SK-N-MC (cell line): ENCODE measurements at regions not wholly inside any gene's neighbourhood (a gene's known extent, or its start where the extent isn't known, plus 50 kb on each side); places are given as distances from the start of the nearest gene placed in this dataset.

ENCODE experiments used
- DNase-seq: peaks from one replicate; pipeline ENCODE4 v3.0.0-alpha.2; 2011; ENCODE audit warnings: low read depth, low spot score
- H3K27ac ChIP-seq: fragments of 200-600 bp; sonication (generic); 2 replicates; pipeline ENCODE4 v1.5.1; 2016; ENCODE audit warnings: mixed run types
- H3K36me3 ChIP-seq: fragments of 200-600 bp; sonication (generic); 2 replicates; pipeline ENCODE4 v1.6.1; 2017; ENCODE audit warnings: antibody characterized with exemption, low read length, mixed read lengths; ENCODE audit not compliant: insufficient read depth
- H3K4me3 ChIP-seq: fragments of 200-600 bp; sonication (generic); 2 replicates; pipeline ENCODE4 v1.5.1; 2016
- H3K9ac ChIP-seq: fragments of 200-600 bp; sonication (generic); 2 replicates; pipeline ENCODE4 v1.8.0; 2017; ENCODE audit warnings: mixed run types, mixed read lengths; ENCODE audit not compliant: insufficient read length
- H3K9me3 ChIP-seq: fragments of 200-600 bp; sonication (generic); 2 replicates; pipeline ENCODE4 v1.6.1; 2017; ENCODE audit warnings: low read depth, mild to moderate bottlenecking, antibody characterized with exemption, low read length, moderate library complexity, mixed read lengths
- EZH2 ChIP-seq: fragments of 200-600 bp; sonication (generic); IDR thresholded peaks from one replicate; pipeline ENCODE4 v1.6.1; 2017; ENCODE audit warnings: antibody characterized with exemption
- FOXP2 ChIP-seq: optimal IDR thresholded peaks from 2 replicates; pipeline ENCODE3; 2011; ENCODE audit warnings: mild to moderate bottlenecking, moderate library complexity; ENCODE audit not compliant: insufficient read depth; ENCODE audit errors: extremely low read length, control extremely low read depth
- POLR2AphosphoS5 ChIP-seq: IDR thresholded peaks from 2 replicates; pipeline ENCODE4 v1.6.1; 2012; ENCODE audit warnings: mild to moderate bottlenecking, low read depth, low read length, borderline replicate concordance

DNA sequence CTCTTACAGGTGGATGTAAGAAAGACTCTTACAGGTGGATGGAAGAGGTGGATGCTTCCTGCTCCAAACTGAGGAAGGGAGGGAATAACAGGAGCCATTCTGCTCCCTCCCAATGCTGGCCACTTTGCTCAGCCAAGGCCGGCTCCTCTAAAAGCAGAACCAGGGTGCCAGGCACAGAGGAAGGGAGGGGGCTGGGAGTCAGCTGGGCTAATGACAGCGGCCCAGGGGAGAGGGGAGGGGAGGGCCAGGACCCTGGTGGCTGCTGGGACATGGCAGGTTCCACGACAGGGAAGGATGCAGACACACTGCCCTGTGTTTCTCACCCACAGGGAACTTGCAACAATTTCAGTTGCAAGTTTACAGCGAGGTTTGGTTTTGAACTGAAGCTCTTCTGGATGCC is 173.4 kb downstream of the ANAPC1 start:
- no peak overlapping the region for H3K4me3 ChIP-seq
- no peak overlapping the region for H3K27ac ChIP-seq
- no peak for TF ChIP-seq POLR2AphosphoS5
- no peak for TF ChIP-seq FOXP2
- TF ChIP-seq EZH2: no peak

DNA sequence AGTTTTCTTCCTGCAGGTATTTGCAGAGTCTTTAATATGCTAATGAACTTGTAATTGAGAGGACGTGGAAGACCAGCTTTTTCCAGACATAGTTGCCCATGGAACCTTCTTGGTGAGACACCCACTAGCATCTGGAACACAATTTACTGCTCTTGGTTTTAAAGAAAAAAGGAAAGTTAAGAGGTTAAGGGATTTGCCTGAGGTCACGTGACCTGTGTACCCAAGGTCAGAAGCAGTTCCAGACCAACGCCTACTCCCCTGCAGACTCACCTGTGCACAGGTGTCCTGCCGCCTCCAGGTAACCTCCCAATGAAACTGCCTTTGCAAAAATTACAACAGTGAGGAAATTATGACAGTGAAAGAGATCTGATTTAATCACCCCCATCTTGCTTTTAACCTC is 172.7 kb downstream of the ANAPC1 start:
- Histone ChIP-seq H3K36me3 (no peaks in the 10 kb centered on the region), H3K4me3 (no peak overlapping the region), H3K27ac (no peak overlapping the region), H3K9ac (no peak overlapping the region), H3K9me3 (no peaks in the 10 kb centered on the region)
- no peak for TF ChIP-seq FOXP2
- TF ChIP-seq POLR2AphosphoS5: no peak
- TF ChIP-seq EZH2: no peak
- DNase-seq: no peak

More for the DNA sequence above, 173.4 kb downstream of the ANAPC1 start:
- H3K9me3 ChIP-seq: no peaks in the 10 kb centered on the region
- no peak overlapping the region for H3K9ac ChIP-seq
- no peak for DNase-seq
- no peaks in the 10 kb centered on the region for H3K36me3 ChIP-seq

DNA sequence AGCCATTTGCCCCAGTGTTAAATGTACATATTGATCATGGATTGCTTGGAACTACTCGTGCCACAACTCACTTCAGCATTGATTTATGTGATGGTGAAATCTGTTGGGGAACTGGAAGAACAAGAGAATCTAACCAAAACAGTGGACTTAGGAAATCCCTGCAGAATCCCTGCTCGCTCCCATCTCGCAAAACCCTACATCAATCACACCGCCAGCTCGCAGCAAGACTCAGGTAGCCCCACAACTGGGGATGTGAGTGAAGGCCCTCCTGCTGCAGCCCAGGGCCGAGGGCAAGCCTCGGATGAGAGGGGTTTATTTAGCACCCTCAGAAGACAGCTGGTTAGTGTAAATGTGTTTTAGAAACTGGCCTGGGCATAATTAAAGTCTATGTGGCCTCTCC is 171.6 kb downstream of the ANAPC1 start:
- no peak overlapping the region for H3K27ac ChIP-seq
- no peak overlapping the region for H3K9ac ChIP-seq
- no peaks in the 10 kb centered on the region for H3K36me3 ChIP-seq
- TF ChIP-seq FOXP2: no peak
- TF ChIP-seq POLR2AphosphoS5: no peak
- TF ChIP-seq EZH2: no peak
- no peak overlapping the region for H3K4me3 ChIP-seq
- H3K9me3 ChIP-seq: no peaks in the 10 kb centered on the region
- DNase-seq: no peak

GRCh38 chr2:111712940-111713515 is 171.0 kb downstream of the ANAPC1 start:
- TF ChIP-seq FOXP2: no peak
- TF ChIP-seq POLR2AphosphoS5: no peak
- no peak for TF ChIP-seq EZH2
- no peaks in the 10 kb centered on the region for H3K36me3 ChIP-seq
- no peak for DNase-seq
- H3K4me3 ChIP-seq: no peak overlapping the region
- no peak overlapping the region for H3K27ac ChIP-seq
- H3K9me3 ChIP-seq: no peaks in the 10 kb centered on the region
- no peak overlapping the region for H3K9ac ChIP-seq

DNA sequence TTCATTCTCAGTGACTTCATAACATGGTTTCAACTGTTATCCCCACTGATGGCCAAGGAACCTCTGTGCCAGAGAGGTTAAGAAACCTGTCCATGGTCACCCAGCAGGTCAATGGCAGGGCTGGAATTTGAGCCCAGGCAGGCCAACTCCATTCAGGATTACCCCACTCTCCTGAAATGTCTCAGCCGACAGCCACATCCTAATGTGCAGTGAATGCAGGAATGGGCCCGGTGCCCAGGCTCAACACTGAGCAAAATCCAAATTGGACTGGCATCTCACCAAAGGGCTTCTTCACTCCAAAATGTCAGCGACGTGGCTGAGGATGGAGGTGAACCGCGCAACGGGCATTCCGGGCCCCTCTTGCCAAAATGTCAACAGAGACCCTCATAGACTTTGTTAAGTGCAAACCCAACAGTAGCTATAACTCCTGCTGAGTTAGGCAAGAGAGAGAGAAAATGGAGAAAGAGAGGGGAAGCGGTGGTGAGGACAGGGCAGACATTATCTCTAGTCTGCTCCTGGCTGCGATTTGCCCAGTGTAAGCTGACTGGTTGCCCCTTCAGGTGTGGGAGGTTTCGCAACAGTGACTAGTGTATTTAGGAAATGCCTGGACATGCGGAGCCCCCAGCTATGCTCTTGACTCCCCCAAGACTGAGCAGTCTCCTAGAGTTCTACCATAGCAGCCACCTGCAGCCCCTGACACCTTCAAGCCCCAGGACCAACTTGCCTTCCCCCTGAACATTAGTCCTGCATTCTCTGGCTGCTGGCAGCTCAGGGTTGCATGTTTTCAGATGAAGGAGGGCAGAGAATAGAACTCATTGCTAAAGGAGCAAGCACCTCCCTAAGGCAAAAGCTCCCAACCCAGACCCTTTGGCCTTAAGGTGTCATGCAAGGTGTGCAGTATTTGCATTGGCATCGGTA is 167.7 kb downstream of the ANAPC1 start:
- TF ChIP-seq FOXP2: no peak
- TF ChIP-seq POLR2AphosphoS5: no peak
- TF ChIP-seq EZH2: no peak
- no peaks in the 10 kb centered on the region for H3K9me3 ChIP-seq
- no peak overlapping the region for H3K27ac ChIP-seq
- H3K36me3 ChIP-seq: no peaks in the 10 kb centered on the region
- DNase-seq: no peak
- H3K4me3 ChIP-seq: no peak overlapping the region
- H3K9ac ChIP-seq: no peak overlapping the region

DNA sequence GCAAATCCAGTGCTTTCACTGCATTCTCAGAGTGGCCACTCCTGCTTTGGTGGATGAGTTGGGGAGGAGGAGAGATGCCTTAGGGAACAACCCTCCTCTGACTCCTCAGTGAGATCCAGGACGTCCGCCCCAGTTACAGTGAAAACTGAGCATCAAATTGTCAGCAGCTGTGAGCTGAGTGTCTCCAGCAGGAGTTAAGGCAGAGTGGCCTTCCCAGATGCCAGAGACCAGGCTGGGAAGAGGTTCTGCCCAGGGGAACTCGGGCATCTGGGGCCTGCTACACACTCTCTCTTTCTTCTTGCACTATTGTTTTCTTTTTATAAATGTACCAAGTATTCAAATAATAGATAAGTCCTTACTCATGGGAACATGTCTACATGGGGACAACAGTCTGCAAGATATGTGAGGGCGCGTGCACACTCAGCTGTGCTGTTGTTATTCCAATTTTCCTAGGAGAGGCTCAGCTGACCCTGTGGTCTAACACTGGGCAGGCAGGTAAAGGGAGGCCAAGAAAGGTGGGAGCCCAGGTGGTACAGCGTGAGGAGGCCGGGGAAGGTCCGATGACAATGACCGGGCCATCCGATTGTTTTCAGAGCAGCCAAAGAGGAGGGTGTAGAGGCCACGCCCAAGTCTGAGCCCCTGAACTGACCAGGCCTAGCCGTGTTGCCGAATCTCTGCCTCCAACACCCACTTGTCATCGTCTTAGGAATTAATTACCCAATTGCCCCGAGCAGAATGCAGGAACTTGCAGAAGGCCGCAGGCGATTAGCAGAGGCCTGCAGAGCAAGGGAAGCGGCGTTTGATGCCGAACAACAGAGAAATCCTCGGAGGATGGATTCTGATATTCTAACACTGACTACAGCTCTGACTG is 166.9 kb downstream of the ANAPC1 start:
- TF ChIP-seq FOXP2: no peak
- no peak for TF ChIP-seq EZH2
- no peak for TF ChIP-seq POLR2AphosphoS5

More for the DNA sequence above, 166.9 kb downstream of the ANAPC1 start:
- Histone ChIP-seq H3K36me3 (no peaks in the 10 kb centered on the region), H3K9me3 (no peaks in the 10 kb centered on the region), H3K27ac (no peak overlapping the region), H3K4me3 (no peak overlapping the region), H3K9ac (no peak overlapping the region)
- DNase-seq: no peak
